Testis (tissue), 2 donors: ENCODE measurements at regions not wholly inside any gene's neighbourhood (a gene's known extent, or its start where the extent isn't known, plus 50 kb on each side); places are given as distances from the start of the nearest gene placed in this dataset.

Experiments
- DNase-seq: peaks from one replicate; pipeline ENCODE4 v3.0.0-alpha.2; 2019
- H3K27ac ChIP-seq, 2 donors: fragments of 200-600 bp; sonication (generic); one replicate each; pipeline ENCODE4 v1.5.1; 2019
- H3K27me3 ChIP-seq: fragments of 200-600 bp; sonication (generic); one replicate; pipeline ENCODE4 v1.5.1; 2019
- H3K36me3 ChIP-seq: fragments of 200-600 bp; sonication (generic); one replicate; pipeline ENCODE4 v1.5.1; 2017; ENCODE audit warnings: low read depth; ENCODE audit errors: missing control alignments
- H3K4me1 ChIP-seq: fragments of 200-600 bp; sonication (generic); one replicate; pipeline ENCODE4 v1.5.1; 2019
- H3K4me3 ChIP-seq, 2 donors: fragments of 200-600 bp; sonication (generic); one replicate each; pipeline ENCODE4 v1.5.1; 2017 to 2019
- H3K9me3 ChIP-seq: fragments of 200-600 bp; sonication (generic); one replicate; pipeline ENCODE4 v1.5.1; 2017
- POLR2A ChIP-seq: fragments of 450-650 bp; IDR thresholded peaks from one replicate; pipeline ENCODE4 v1.6.1; 2017; ENCODE audit warnings: antibody characterized with exemption, mild to moderate bottlenecking, moderate library complexity
- WGBS, 2 donors: methylation state at CpG; one replicate each; pipeline ENCODE4 v1.1.5; 2018; 5-methylcytosine and 5-hydroxymethylcytosine counted together
- intact Hi-C: fragments of 100-400 bp; cut with DNase I; formaldehyde crosslinking; loops from one replicate; pipeline ENCODE4 v1.15.1; 2023; ENCODE audit warnings: low total_unique reads
- TF ChIP-seq, protein P1 (sequence below), 3 experiments: fragments of 450-650 bp in 2 of 3; fragments of 200-600 bp in 1 of 3; sonication (generic) in 1 of 3; IDR thresholded peaks; one replicate each; pipeline ENCODE4 v1.5.1; 2016 to 2019; ENCODE audit warnings: antibody characterized with exemption in 3 of 3, mild to moderate bottlenecking in 2 of 3, moderate library complexity in 1 of 3

DNA sequence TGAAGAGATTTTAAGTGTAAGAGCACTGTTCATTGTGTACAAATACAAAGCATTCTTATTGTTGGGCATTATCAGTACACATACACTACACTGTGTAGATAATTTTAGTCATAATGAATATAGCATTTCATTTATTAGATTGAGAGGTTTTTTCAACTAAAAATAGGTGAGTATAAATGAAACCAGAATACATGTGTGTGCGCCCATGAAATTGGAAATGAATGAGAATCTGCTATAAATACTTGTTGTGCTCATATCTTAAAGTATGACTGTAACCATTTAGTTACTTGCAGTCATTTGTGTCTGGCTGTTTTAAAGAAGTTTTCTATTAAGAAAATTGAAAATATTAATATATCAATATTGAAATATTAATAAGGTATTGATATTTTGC lies 189.0 kb upstream of the MEF2C start:
- Histone ChIP-seq H3K27me3 (no peaks in the 10 kb centered on the region), H3K4me1 (no peaks in the 10 kb centered on the region), H3K9me3 (no peaks in the 10 kb centered on the region), H3K36me3 (no peaks in the 10 kb centered on the region), H3K27ac (no peak overlapping the region), H3K4me3 (no peak overlapping the region)
- TF ChIP-seq, protein P1, sequence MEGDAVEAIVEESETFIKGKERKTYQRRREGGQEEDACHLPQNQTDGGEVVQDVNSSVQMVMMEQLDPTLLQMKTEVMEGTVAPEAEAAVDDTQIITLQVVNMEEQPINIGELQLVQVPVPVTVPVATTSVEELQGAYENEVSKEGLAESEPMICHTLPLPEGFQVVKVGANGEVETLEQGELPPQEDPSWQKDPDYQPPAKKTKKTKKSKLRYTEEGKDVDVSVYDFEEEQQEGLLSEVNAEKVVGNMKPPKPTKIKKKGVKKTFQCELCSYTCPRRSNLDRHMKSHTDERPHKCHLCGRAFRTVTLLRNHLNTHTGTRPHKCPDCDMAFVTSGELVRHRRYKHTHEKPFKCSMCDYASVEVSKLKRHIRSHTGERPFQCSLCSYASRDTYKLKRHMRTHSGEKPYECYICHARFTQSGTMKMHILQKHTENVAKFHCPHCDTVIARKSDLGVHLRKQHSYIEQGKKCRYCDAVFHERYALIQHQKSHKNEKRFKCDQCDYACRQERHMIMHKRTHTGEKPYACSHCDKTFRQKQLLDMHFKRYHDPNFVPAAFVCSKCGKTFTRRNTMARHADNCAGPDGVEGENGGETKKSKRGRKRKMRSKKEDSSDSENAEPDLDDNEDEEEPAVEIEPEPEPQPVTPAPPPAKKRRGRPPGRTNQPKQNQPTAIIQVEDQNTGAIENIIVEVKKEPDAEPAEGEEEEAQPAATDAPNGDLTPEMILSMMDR (IDR thresholded peaks at IDR 0.05): no peak
- TF ChIP-seq POLR2A: no peak
- intact Hi-C loops: no loop called here
- no peak for DNase-seq
- 87 to 92% methylated on average over 1 of the region's 1 CpG for WGBS, 2 donors

DNA sequence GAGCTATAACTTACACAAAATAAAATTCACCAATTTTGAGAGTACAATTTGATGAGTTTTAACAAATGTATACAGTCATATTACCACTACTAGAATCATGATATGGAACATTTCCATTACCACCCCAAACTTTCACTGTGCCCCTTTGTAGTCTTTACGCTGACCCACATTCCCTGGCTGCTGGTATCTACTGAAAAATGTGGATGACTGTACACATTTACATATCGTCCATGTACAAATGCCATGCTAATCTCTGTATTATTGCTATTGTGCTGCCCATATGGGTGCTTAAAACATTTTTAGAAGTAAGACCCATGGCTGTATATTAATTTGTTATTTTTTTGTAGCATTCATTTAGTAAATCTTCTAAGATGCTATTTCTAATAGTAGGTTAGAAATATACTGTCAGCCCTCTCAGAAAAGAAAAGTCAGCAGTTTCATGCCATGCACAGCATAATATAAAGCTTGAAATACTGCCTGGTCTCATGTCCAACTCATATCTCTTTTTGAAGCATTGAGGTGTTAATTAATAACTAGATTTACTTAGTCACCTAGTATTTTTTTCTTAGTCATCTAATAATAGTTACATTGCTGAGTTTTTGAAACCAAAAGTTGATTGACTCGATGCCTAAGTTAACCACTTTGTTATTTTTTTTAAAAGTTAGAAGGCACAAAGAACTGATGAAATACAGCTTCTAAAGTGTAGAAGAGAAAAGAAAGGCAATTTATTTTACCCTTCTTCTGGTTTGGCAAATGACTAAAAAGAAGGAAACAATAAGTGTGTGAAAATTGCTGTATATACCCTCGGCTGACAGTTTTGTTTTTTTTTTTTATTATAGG lies 188.3 kb upstream of the MEF2C start:
- H3K4me3 ChIP-seq: no peak overlapping the region
- H3K36me3 ChIP-seq: no peaks in the 10 kb centered on the region
- H3K27me3 ChIP-seq: no peaks in the 10 kb centered on the region
- no peaks in the 10 kb centered on the region for H3K9me3 ChIP-seq
- intact Hi-C loops: no loop called here
- no peaks in the 10 kb centered on the region for H3K4me1 ChIP-seq
- WGBS, 2 donors: 83 to 84% methylated on average over 4 of the region's 4 CpGs
- no peak for DNase-seq
- no peak overlapping the region for H3K27ac ChIP-seq
- no peak for TF ChIP-seq POLR2A
- TF ChIP-seq, protein P1 (IDR thresholded peaks at IDR 0.05): no peak

DNA sequence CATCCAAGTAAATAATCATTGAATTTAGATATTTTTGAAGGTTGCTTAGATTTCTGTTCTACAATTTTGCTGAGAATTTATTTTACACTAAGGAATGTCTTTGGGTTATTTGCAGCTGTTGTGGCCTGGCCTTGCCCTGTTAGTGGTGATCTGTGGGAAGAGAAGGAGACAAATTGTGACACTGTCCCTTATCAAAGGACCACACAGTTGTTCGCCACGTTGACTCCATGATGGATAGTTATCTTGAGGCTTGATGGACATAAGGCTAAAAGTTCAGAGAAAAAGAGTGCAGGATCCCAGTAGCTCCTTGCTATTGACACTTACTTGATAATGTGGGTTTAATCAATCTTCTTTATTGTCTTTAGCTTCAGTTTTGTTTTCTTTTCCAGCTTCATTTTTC lies 186.6 kb upstream of the MEF2C start:
- no peak overlapping the region for H3K4me3 ChIP-seq
- no peaks in the 10 kb centered on the region for H3K36me3 ChIP-seq
- no peak overlapping the region for H3K27ac ChIP-seq
- no peaks in the 10 kb centered on the region for H3K9me3 ChIP-seq
- WGBS, 2 donors: 54 to 55% methylated on average over 2 of the region's 2 CpGs
- no peak for DNase-seq
- no peak for TF ChIP-seq POLR2A
- TF ChIP-seq, protein P1 (IDR thresholded peaks at IDR 0.05): no peak
- intact Hi-C loops: no loop called here
- no peaks in the 10 kb centered on the region for H3K27me3 ChIP-seq
- H3K4me1 ChIP-seq: no peaks in the 10 kb centered on the region

DNA sequence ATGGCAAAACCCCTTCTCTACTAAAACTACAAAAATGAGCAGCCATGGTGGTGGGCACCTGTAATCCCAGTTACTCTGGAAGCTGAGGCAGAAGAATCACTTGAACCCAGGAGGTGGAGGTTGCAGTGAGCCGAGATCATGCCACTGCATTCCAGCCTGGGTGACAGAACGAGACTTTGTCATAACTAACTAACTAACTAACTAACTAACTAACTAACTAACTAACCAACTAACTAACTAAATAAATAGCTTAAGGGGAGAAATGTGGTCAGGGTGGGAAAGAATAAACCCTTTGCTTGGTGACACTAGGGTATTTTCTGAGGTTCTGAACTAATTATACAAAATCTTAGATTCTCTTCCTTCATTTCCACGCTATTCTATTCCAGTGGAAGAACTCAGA lies 184.4 kb upstream of the MEF2C start:
- Histone ChIP-seq H3K36me3 (no peaks in the 10 kb centered on the region), H3K4me3 (no peak overlapping the region), H3K4me1 (no peaks in the 10 kb centered on the region), H3K27ac (no peak overlapping the region), H3K27me3 (no peaks in the 10 kb centered on the region), H3K9me3 (no peaks in the 10 kb centered on the region)
- WGBS, 2 donors: 91 to 98% methylated on average over 3 of the region's 3 CpGs
- no peak for TF ChIP-seq POLR2A
- TF ChIP-seq, protein P1 (IDR thresholded peaks at IDR 0.05): no peak
- intact Hi-C loops: no loop called here
- DNase-seq: no peak

DNA sequence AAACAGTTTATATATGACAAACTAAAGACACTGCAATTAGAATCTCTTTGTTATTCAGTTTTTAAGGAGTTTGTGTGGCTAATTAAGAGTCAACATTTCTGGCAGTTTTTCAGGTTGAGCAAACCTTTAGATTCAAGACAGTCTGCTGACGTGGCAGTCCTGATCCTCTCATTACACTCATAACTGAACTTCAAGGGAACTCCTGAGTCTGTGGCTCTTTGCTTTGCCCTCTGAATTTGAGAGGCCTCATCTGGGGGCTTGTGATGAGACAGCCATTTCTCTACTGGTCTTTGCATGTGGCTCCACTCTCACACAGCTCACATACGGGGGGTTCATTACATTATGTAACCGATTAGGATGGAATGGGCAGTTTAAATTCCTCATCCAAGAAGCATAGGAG lies 182.9 kb upstream of the MEF2C start:
- Histone ChIP-seq H3K9me3 (no peaks in the 10 kb centered on the region), H3K27ac (no peak overlapping the region), H3K27me3 (no peaks in the 10 kb centered on the region), H3K4me3 (no peak overlapping the region), H3K36me3 (no peaks in the 10 kb centered on the region), H3K4me1 (no peaks in the 10 kb centered on the region)
- TF ChIP-seq POLR2A: no peak
- TF ChIP-seq, protein P1 (IDR thresholded peaks at IDR 0.05): no peak
- WGBS, 2 donors: 88 to 92% methylated on average over 3 of the region's 3 CpGs
- DNase-seq: no peak
- intact Hi-C loops: no loop called here
